B cell (primary cell): ENCODE measurements at regions not wholly inside any gene's neighbourhood (a gene's known extent, or its start where the extent isn't known, plus 50 kb on each side); places are given as distances from the start of the nearest gene placed in this dataset.

Source experiments
- ATAC-seq: fragments of 200-7000 bp; cut with Tn5 transposase; one replicate; pipeline ENCODE4 v1.10.0; 2021; ENCODE audit warnings: low read depth, mild to moderate bottlenecking, moderate number of reproducible peaks, moderate library complexity
- CTCF ChIA-PET: fragments of 350-600 bp; sonication (Branson Sonifier 250); formaldehyde crosslinking; loops from one replicate; lab custom pipeline; 2021; ENCODE audit warnings: antibody characterized with exemption, inconsistent platforms; lab: Charles Lee
- POLR2A ChIA-PET: fragments of 350-600 bp; sonication (Branson Sonifier 250); formaldehyde crosslinking; loops from one replicate; lab custom pipeline; 2021; ENCODE audit warnings: antibody characterized with exemption; lab: Charles Lee
- DNase-seq: peaks from one replicate; pipeline ENCODE4 v3.0.0; 2013
- H2AFZ ChIP-seq: 2 replicates; pipeline ENCODE4 v1.6.1; 2012; ENCODE audit warnings: mild to moderate bottlenecking, low read depth, low read length; ENCODE audit not compliant: insufficient read depth, poor library complexity, severe bottlenecking
- H3K27ac ChIP-seq, 2 donors: 1 replicate in 1 of 2; 2 replicates in 1 of 2; pipeline ENCODE4 v1.5.1; 2012 to 2013; ENCODE audit warnings: low read length in 2 of 2, mild to moderate bottlenecking in 2 of 2, moderate library complexity in 1 of 2
- H3K27me3 ChIP-seq, 4 experiments: fragments of 200-600 bp in 1 of 4; sonication (generic) in 1 of 4; replicated peaks in 1 of 4; 1 replicate in 2 of 4; 2 replicates in 2 of 4; pipeline versions ENCODE4 v1.6.1 to v1.7.0; 2013 to 2016; ENCODE audit warnings: low read length in 3 of 4, mild to moderate bottlenecking in 2 of 4, mixed read lengths in 1 of 4, moderate library complexity in 1 of 4; ENCODE audit not compliant: insufficient read depth in 4 of 4, control insufficient read depth in 3 of 4; ENCODE audit errors: control extremely low read depth in 1 of 4
- H3K36me3 ChIP-seq, 2 experiments: replicated peaks in 1 of 2; 1 replicate in 1 of 2; 2 replicates in 1 of 2; pipeline versions ENCODE4 v1.6.1 to v1.7.1; 2013; ENCODE audit warnings: low read length in 1 of 2; ENCODE audit not compliant: insufficient read depth in 2 of 2, control insufficient read depth in 1 of 2; ENCODE audit errors: control extremely low read depth in 1 of 2, extremely low read depth in 1 of 2
- H3K4me1 ChIP-seq, 2 donors: fragments of 200-600 bp in 1 of 2; sonication (generic) in 1 of 2; 1 replicate in 1 of 2; 2 replicates in 1 of 2; pipeline versions ENCODE4 v1.5.1 to v1.6.1; 2013 to 2017; ENCODE audit warnings: low read length in 2 of 2; ENCODE audit not compliant: control insufficient read depth in 2 of 2, insufficient read depth in 2 of 2
- H3K4me2 ChIP-seq: replicated peaks from 2 replicates; pipeline ENCODE3; 2012; ENCODE audit warnings: mild to moderate bottlenecking, low read depth, low read length; ENCODE audit not compliant: poor library complexity, severe bottlenecking
- H3K4me3 ChIP-seq, 5 experiments: fragments of 200-600 bp in 1 of 5; sonication (generic) in 1 of 5; 1 replicate in 3 of 5; 2 replicates in 2 of 5; pipeline versions ENCODE4 v1.5.1 to v1.7.0; 2011 to 2016; ENCODE audit warnings: low read length in 4 of 5, mild to moderate bottlenecking in 4 of 5, low read depth in 2 of 5, control low read depth in 1 of 5, moderate library complexity in 1 of 5; ENCODE audit not compliant: insufficient read depth in 1 of 5; ENCODE audit errors: control extremely low read depth in 1 of 5, extremely low read depth in 1 of 5
- H3K79me2 ChIP-seq: fragments of 200-600 bp; sonication (generic); one replicate; pipeline ENCODE4 v1.6.0; 2016; ENCODE audit warnings: low read length; ENCODE audit not compliant: control insufficient read depth, insufficient read depth
- H3K9ac ChIP-seq: fragments of 200-600 bp; sonication (generic); 2 replicates; pipeline ENCODE4 v1.6.1; 2017; ENCODE audit warnings: mild to moderate bottlenecking, low read length, moderate library complexity
- H3K9me3 ChIP-seq, 3 donors: one replicate each; pipeline versions ENCODE4 v1.6.1 to v1.7.1; 2013; ENCODE audit warnings: low read length in 2 of 3; ENCODE audit not compliant: control insufficient read depth in 2 of 3, insufficient read depth in 1 of 3; ENCODE audit errors: control extremely low read depth in 1 of 3
- H4K20me1 ChIP-seq: 2 replicates; pipeline ENCODE4 v1.6.0; 2012; ENCODE audit warnings: mild to moderate bottlenecking, low read length; ENCODE audit not compliant: insufficient read depth, control insufficient read depth, poor library complexity, severe bottlenecking
- H3K27ac Mint-ChIP-seq: one replicate; pipeline ENCODE4 v1.8.0; 2021; ENCODE audit warnings: mixed read lengths
- H3K27me3 Mint-ChIP-seq: one replicate; pipeline ENCODE4 v1.8.0; 2021; ENCODE audit warnings: mixed read lengths
- H3K4me1 Mint-ChIP-seq: one replicate; pipeline ENCODE4 v1.8.0; 2021; ENCODE audit warnings: mixed read lengths
- H3K4me3 Mint-ChIP-seq: one replicate; pipeline ENCODE4 v1.8.0; 2021; ENCODE audit warnings: mixed read lengths
- H3K9me3 Mint-ChIP-seq: one replicate; pipeline ENCODE4 v1.8.0; 2022; ENCODE audit warnings: mixed read lengths; ENCODE audit not compliant: insufficient read depth
- EZH2 ChIP-seq: IDR thresholded peaks from 2 replicates; pipeline ENCODE4 v1.6.1; 2012; ENCODE audit warnings: borderline replicate concordance, low read depth, mild to moderate bottlenecking, moderate library complexity, low read length; ENCODE audit not compliant: insufficient read depth, poor library complexity, severe bottlenecking
- WGBS: methylation state at CpG from one replicate; pipeline ENCODE4 v1.1.5; 2013; ENCODE audit warnings: missing lambda C conversion rate; ENCODE audit not compliant: insufficient coverage; 5-methylcytosine and 5-hydroxymethylcytosine counted together
- intact Hi-C: fragments of 100-400 bp; cut with micrococcal nuclease; formaldehyde crosslinking; loops from one replicate; pipeline ENCODE4 v1.10.0; 2022
- TF ChIP-seq, protein P1 (sequence below): fragments of 200-600 bp; IDR thresholded peaks from one replicate; pipeline ENCODE4 v1.8.0; 2022; ENCODE audit warnings: antibody characterized with exemption, mild to moderate bottlenecking

DNA sequence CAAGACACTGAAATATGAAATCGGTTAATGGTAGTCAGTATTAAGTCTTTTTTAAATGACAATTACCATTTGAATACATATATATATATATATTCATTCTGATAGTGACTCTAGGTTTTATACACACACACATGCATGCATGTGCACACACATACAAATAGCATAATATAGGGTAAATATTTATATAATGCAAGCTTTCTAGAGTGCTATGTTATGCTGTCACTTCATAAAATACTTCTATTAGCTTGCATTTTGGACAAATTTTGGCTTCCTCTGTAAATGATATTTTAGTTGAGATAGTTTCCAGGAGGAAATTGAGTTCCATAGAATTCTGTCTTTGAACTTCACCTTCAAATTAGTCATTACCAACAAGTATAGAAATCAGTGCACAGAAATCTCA is 89.9 kb upstream of the EPHA3 start:
- Histone ChIP-seq H3K79me2 (no peaks in the 10 kb centered on the region), H3K27me3 (no peaks in the 10 kb centered on the region), H3K9me3 (no peaks in the 10 kb centered on the region), H3K4me1 (no peaks in the 10 kb centered on the region), H3K36me3 (no peaks in the 10 kb centered on the region), H2AFZ (no peak overlapping the region), H4K20me1 (no peaks in the 10 kb centered on the region), H3K4me3 (no peak overlapping the region), H3K9ac (no peak overlapping the region), H3K27ac (no peak overlapping the region), H3K4me2 (no peak overlapping the region)
- ATAC-seq, result no peak
- no peak overlapping the region for H3K4me3 Mint-ChIP-seq
- ChIA-PET POLR2A (no interaction called here), CTCF (no interaction called here)
- no CpG with 5 or more reads among the region's 1 CpG for WGBS
- TF ChIP-seq, protein P1, sequence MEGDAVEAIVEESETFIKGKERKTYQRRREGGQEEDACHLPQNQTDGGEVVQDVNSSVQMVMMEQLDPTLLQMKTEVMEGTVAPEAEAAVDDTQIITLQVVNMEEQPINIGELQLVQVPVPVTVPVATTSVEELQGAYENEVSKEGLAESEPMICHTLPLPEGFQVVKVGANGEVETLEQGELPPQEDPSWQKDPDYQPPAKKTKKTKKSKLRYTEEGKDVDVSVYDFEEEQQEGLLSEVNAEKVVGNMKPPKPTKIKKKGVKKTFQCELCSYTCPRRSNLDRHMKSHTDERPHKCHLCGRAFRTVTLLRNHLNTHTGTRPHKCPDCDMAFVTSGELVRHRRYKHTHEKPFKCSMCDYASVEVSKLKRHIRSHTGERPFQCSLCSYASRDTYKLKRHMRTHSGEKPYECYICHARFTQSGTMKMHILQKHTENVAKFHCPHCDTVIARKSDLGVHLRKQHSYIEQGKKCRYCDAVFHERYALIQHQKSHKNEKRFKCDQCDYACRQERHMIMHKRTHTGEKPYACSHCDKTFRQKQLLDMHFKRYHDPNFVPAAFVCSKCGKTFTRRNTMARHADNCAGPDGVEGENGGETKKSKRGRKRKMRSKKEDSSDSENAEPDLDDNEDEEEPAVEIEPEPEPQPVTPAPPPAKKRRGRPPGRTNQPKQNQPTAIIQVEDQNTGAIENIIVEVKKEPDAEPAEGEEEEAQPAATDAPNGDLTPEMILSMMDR, result no peak
- TF ChIP-seq EZH2, result no peak
- no peaks in the 10 kb centered on the region for H3K27me3 Mint-ChIP-seq
- no peak for DNase-seq
- peaks cover 2% of the 10 kb centered on the region for H3K9me3 Mint-ChIP-seq
- no peaks in the 10 kb centered on the region for H3K4me1 Mint-ChIP-seq
- no peak overlapping the region for H3K27ac Mint-ChIP-seq
- intact Hi-C loops, result no loop called here

DNA sequence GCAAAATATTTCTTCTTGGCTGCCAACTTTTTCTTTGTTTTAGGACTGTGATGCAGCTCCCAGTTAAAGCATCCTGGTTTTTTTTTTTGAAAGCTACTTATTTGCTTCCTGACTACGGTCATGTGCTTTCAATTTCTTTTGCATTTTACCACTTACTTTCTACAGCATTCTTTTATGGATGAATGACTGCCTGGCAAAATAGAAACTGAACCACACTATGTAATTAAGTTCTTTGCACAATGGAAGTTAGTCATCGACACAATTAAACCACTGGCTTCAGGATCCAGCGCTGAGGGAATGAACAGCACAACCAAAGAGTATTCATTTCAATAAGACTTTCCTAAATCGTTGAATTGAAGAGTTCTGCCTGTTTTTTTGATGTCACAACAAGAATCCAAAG is 82.2 kb upstream of the EPHA3 start:
- Mint-ChIP-seq H3K27me3 (no peaks in the 10 kb centered on the region), H3K4me3 (no peak overlapping the region), H3K9me3 (no peaks in the 10 kb centered on the region), H3K4me1 (no peaks in the 10 kb centered on the region), H3K27ac (no peak overlapping the region)
- Histone ChIP-seq H3K27ac (no peak overlapping the region), H3K4me1 (no peaks in the 10 kb centered on the region), H3K4me2 (no peak overlapping the region), H4K20me1 (no peaks in the 10 kb centered on the region), H3K9me3 (no peaks in the 10 kb centered on the region), H3K79me2 (no peaks in the 10 kb centered on the region), H3K9ac (no peak overlapping the region), H2AFZ (no peak overlapping the region), H3K36me3 (no peaks in the 10 kb centered on the region), H3K4me3 (no peak overlapping the region), H3K27me3 (no peaks in the 10 kb centered on the region)
- intact Hi-C loops, result no loop called here
- ATAC-seq, result no peak
- CTCF ChIA-PET, result no interaction called here
- no CpG with 5 or more reads among the region's 4 CpGs for WGBS
- DNase-seq, result no peak
- TF ChIP-seq EZH2, result no peak
- TF ChIP-seq, protein P1, result no peak
- POLR2A ChIA-PET, result no interaction called here
